ENCODE measurements at regions not wholly inside any gene's neighbourhood (a gene's known extent, or its start where the extent isn't known, plus 50 kb on each side); places are given as distances from the start of the nearest gene placed in this dataset.

GRCh38 chr16:48930951-48931553 is 321.1 kb upstream of the N4BP1 start:
- no peak for DNase-seq

- no peak for DNase-seq
These were observed 309.8 kb upstream of the N4BP1 start for GRCh38 chr16:48919791-48920190.

GRCh38 chr16:48918520-48919258 is 308.7 kb upstream of the N4BP1 start:
- no peak for DNase-seq

GRCh38 chr16:48916566-48916965 is 306.6 kb upstream of the N4BP1 start:
- DNase-seq, result no peak

- no peak for DNase-seq
These were observed 304.1 kb upstream of the N4BP1 start for GRCh38 chr16:48914070-48914469.

- DNase-seq, result no peak
These were observed 303.4 kb upstream of the N4BP1 start for GRCh38 chr16:48913384-48913783.

- DNase-seq, result no peak
These were observed 302.4 kb upstream of the N4BP1 start for GRCh38 chr16:48912360-48912759.

- DNase-seq, result peak; percentile 17
These were observed 301.7 kb upstream of the N4BP1 start for GRCh38 chr16:48911700-48912099.

GRCh38 chr16:48910214-48910613 is 300.2 kb upstream of the N4BP1 start:
- DNase-seq, result no peak

GRCh38 chr16:48909231-48909630 is 299.3 kb upstream of the N4BP1 start:
- no peak for DNase-seq

- no peak for DNase-seq
These were observed 298.1 kb upstream of the N4BP1 start for GRCh38 chr16:48907906-48908634.

GRCh38 chr16:48905632-48906505 is 295.9 kb upstream of the N4BP1 start:
- peak; percentile 51 for DNase-seq

- DNase-seq, result no peak
These were observed 294.4 kb upstream of the N4BP1 start for GRCh38 chr16:48904333-48904732.

- peak; percentile 4 for DNase-seq
These were observed 293.1 kb upstream of the N4BP1 start for GRCh38 chr16:48903039-48903438.

GRCh38 chr16:48901712-48902374 is 291.9 kb upstream of the N4BP1 start:
- DNase-seq, result peak; percentile 31

GRCh38 chr16:48899500-48899899 is 289.5 kb upstream of the N4BP1 start:
- no peak for DNase-seq

- DNase-seq, result no peak
These were observed 287.8 kb upstream of the N4BP1 start for GRCh38 chr16:48897698-48898205.

- DNase-seq, result no peak
These were observed 285.2 kb upstream of the N4BP1 start for GRCh38 chr16:48895142-48895541.

- DNase-seq, result peak; percentile 85
These were observed 282.9 kb upstream of the N4BP1 start for GRCh38 chr16:48892893-48893292.

- DNase-seq, result no peak
These were observed 277.7 kb upstream of the N4BP1 start for GRCh38 chr16:48887646-48888210.

GRCh38 chr16:48885471-48885870 is 275.5 kb upstream of the N4BP1 start:
- no peak for DNase-seq

- DNase-seq, result no peak
These were observed 271.3 kb upstream of the N4BP1 start for GRCh38 chr16:48881272-48881671.

Data from NCI-H82 (cell line).